ENCODE measurements at regions not wholly inside any gene's neighbourhood (a gene's known extent, or its start where the extent isn't known, plus 50 kb on each side); places are given as distances from the start of the nearest gene placed in this dataset.

GRCh38 chr3:197419696-197420095 is 121.3 kb upstream of the DLG1 start:
- no peak for TF ChIP-seq CTCF (IDR thresholded peaks at IDR 0.05)
- TF ChIP-seq EZH2 (IDR thresholded peaks at IDR 0.05), result no peak
- TF ChIP-seq EZH2phosphoT487 (IDR thresholded peaks at IDR 0.05), result no peak

Measured in neural progenitor cell (in vitro differentiated cells).